Neural cell (in vitro differentiated cells): ENCODE measurements at regions not wholly inside any gene's neighbourhood (a gene's known extent, or its start where the extent isn't known, plus 50 kb on each side); places are given as distances from the start of the nearest gene placed in this dataset.

Source experiments
- H2AFZ ChIP-seq: fragments of 200-600, 300-800 bp; sonication (generic), shearing (Covaris generic); 2 replicates; pipeline ENCODE4 v1.6.0; 2014; ENCODE audit warnings: low read depth, mild to moderate bottlenecking, antibody characterized with exemption, low read length, moderate library complexity
- H3F3A ChIP-seq: fragments of 200-600 bp; shearing (Covaris generic); 2 replicates; pipeline ENCODE4 v1.6.1; 2016; ENCODE audit warnings: mild to moderate bottlenecking, moderate library complexity, mixed read lengths, antibody characterized with exemption, low read length; ENCODE audit not compliant: insufficient read depth, poor library complexity, severe bottlenecking
- H3K27ac ChIP-seq: fragments of 200-600, 300-800 bp; sonication (generic), shearing (Covaris generic); 2 replicates; pipeline ENCODE4 v1.5.1; 2014; ENCODE audit warnings: mild to moderate bottlenecking, low read length, moderate library complexity
- H3K27me3 ChIP-seq: fragments of 300-800, 200-600 bp; sonication (generic), shearing (Covaris generic); 2 replicates; pipeline ENCODE4 v1.6.0; 2014; ENCODE audit warnings: mild to moderate bottlenecking, low read depth, low read length, moderate library complexity; ENCODE audit not compliant: insufficient read depth
- H3K36me3 ChIP-seq: fragments of 300-800, 200-600 bp; sonication (generic), shearing (Covaris generic); 2 replicates; pipeline ENCODE4 v1.5.1; 2014; ENCODE audit warnings: mild to moderate bottlenecking, antibody characterized with exemption, low read length, moderate library complexity; ENCODE audit not compliant: insufficient read depth
- H3K4me2 ChIP-seq: fragments of 300-800, 200-600 bp; sonication (generic), shearing (Covaris generic); 2 replicates; pipeline ENCODE4 v1.6.0; 2014; ENCODE audit warnings: mild to moderate bottlenecking, low read length
- H3K4me3 ChIP-seq: fragments of 300-800, 200-600 bp; sonication (generic), shearing (Covaris generic); 2 replicates; pipeline ENCODE4 v1.5.1; 2014; ENCODE audit warnings: mild to moderate bottlenecking, low read length, moderate library complexity
- H3K79me2 ChIP-seq: fragments of 200-600 bp; shearing (Covaris generic); replicated peaks from 2 replicates; pipeline ENCODE4 v1.6.0; 2014; ENCODE audit warnings: mild to moderate bottlenecking, low read length, moderate library complexity; ENCODE audit not compliant: insufficient read depth
- H3K9ac ChIP-seq: fragments of 300-800, 200-600 bp; sonication (generic), shearing (Covaris generic); 2 replicates; pipeline ENCODE4 v1.6.1; 2016; ENCODE audit warnings: mild to moderate bottlenecking, low read length, mixed read lengths
- H3K9me2 ChIP-seq: fragments of 200-600 bp; shearing (Covaris generic); 2 replicates; pipeline ENCODE4 v1.6.1; 2016; ENCODE audit warnings: mild to moderate bottlenecking, low read length, mixed read lengths; ENCODE audit not compliant: insufficient read depth
- H3K9me3 ChIP-seq: fragments of 200-600, 300-800 bp; sonication (generic), shearing (Covaris generic); 2 replicates; pipeline ENCODE4 v1.6.1; 2016; ENCODE audit warnings: mild to moderate bottlenecking, mixed run types, low read length, moderate library complexity, mixed read lengths
- H4K20me1 ChIP-seq: fragments of 200-600 bp; shearing (Covaris generic); 2 replicates; pipeline ENCODE4 v1.6.1; 2016; ENCODE audit warnings: mild to moderate bottlenecking, mixed run types; ENCODE audit not compliant: insufficient read depth
- EP300 ChIP-seq: fragments of 450-650 bp; conservative IDR thresholded peaks from 2 replicates; pipeline ENCODE4 v1.6.1; 2014; ENCODE audit warnings: antibody characterized with exemption, mild to moderate bottlenecking, moderate library complexity; ENCODE audit not compliant: poor library complexity, severe bottlenecking
- EZH2 ChIP-seq: fragments of 200-600, 300-800 bp; shearing (Covaris generic), sonication (generic); IDR thresholded peaks from 2 replicates; pipeline ENCODE4 v1.6.1; 2014; ENCODE audit warnings: antibody characterized with exemption, low read length, borderline replicate concordance, mild to moderate bottlenecking; ENCODE audit not compliant: insufficient read depth, poor library complexity, severe bottlenecking
- MXI1 ChIP-seq: fragments of 450-650 bp; conservative IDR thresholded peaks from 2 replicates; pipeline ENCODE4 v1.6.1; 2014; ENCODE audit warnings: antibody characterized with exemption, mild to moderate bottlenecking; ENCODE audit not compliant: poor library complexity, severe bottlenecking
- POLR2AphosphoS5 ChIP-seq: IDR thresholded peaks from 2 replicates; pipeline ENCODE4 v1.6.1; 2012
- RAD21 ChIP-seq: fragments of 450-650 bp; conservative IDR thresholded peaks from 2 replicates; pipeline ENCODE4 v1.6.1; 2014; ENCODE audit warnings: antibody characterized with exemption, mild to moderate bottlenecking, moderate library complexity
- SMC3 ChIP-seq: fragments of 450-650 bp; conservative IDR thresholded peaks from 2 replicates; pipeline ENCODE4 v1.6.1; 2014; ENCODE audit warnings: antibody characterized with exemption, mild to moderate bottlenecking, moderate library complexity; ENCODE audit not compliant: poor library complexity
- TAF1 ChIP-seq: IDR thresholded peaks from 2 replicates; pipeline ENCODE4 v1.6.1; 2012; ENCODE audit warnings: low read depth
- TF ChIP-seq, protein P1 (sequence below): IDR thresholded peaks from 2 replicates; pipeline ENCODE4 v1.6.1; 2012; ENCODE audit warnings: borderline replicate concordance
- TF ChIP-seq, protein P2 (sequence below): fragments of 450-650 bp; IDR thresholded peaks from 2 replicates; pipeline ENCODE4 v1.5.1; 2014; ENCODE audit warnings: antibody characterized with exemption, mild to moderate bottlenecking, moderate library complexity; ENCODE audit not compliant: poor library complexity, severe bottlenecking

DNA sequence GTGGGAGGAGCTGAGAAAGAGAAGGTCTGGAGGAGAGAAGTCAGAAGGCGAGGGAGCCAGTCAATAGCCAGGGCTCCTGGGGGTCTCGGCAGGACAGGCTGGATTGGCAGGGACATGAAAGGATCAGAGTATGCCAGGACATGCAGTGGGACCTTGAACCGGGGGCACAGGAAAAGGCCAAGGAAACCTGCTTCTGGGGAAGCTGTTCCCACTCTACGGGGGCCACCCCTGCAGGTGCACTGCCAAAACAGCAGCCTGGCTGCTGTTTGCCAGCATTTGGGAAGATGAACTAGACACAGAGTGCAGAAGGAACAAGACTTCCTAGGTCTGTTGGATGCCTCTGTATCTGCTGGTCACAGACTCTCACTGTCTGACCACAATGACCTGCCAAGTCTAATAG is 194.9 kb upstream of the PRSS58 start:
- no peaks in the 10 kb centered on the region for H3K9me3 ChIP-seq
- H3K9ac ChIP-seq = no peak overlapping the region
- H3K27me3 ChIP-seq = no peaks in the 10 kb centered on the region
- no peaks in the 10 kb centered on the region for H3F3A ChIP-seq
- no peak overlapping the region for H2AFZ ChIP-seq
- no peaks in the 10 kb centered on the region for H4K20me1 ChIP-seq
- TF ChIP-seq POLR2AphosphoS5 (no peak), EZH2 (no peak), TAF1 (no peak), SMC3 (no peak), MXI1 (no peak), EP300 (no peak), RAD21 (no peak)
- TF ChIP-seq, protein P1, sequence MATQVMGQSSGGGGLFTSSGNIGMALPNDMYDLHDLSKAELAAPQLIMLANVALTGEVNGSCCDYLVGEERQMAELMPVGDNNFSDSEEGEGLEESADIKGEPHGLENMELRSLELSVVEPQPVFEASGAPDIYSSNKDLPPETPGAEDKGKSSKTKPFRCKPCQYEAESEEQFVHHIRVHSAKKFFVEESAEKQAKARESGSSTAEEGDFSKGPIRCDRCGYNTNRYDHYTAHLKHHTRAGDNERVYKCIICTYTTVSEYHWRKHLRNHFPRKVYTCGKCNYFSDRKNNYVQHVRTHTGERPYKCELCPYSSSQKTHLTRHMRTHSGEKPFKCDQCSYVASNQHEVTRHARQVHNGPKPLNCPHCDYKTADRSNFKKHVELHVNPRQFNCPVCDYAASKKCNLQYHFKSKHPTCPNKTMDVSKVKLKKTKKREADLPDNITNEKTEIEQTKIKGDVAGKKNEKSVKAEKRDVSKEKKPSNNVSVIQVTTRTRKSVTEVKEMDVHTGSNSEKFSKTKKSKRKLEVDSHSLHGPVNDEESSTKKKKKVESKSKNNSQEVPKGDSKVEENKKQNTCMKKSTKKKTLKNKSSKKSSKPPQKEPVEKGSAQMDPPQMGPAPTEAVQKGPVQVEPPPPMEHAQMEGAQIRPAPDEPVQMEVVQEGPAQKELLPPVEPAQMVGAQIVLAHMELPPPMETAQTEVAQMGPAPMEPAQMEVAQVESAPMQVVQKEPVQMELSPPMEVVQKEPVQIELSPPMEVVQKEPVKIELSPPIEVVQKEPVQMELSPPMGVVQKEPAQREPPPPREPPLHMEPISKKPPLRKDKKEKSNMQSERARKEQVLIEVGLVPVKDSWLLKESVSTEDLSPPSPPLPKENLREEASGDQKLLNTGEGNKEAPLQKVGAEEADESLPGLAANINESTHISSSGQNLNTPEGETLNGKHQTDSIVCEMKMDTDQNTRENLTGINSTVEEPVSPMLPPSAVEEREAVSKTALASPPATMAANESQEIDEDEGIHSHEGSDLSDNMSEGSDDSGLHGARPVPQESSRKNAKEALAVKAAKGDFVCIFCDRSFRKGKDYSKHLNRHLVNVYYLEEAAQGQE = no peak
- TF ChIP-seq, protein P2, sequence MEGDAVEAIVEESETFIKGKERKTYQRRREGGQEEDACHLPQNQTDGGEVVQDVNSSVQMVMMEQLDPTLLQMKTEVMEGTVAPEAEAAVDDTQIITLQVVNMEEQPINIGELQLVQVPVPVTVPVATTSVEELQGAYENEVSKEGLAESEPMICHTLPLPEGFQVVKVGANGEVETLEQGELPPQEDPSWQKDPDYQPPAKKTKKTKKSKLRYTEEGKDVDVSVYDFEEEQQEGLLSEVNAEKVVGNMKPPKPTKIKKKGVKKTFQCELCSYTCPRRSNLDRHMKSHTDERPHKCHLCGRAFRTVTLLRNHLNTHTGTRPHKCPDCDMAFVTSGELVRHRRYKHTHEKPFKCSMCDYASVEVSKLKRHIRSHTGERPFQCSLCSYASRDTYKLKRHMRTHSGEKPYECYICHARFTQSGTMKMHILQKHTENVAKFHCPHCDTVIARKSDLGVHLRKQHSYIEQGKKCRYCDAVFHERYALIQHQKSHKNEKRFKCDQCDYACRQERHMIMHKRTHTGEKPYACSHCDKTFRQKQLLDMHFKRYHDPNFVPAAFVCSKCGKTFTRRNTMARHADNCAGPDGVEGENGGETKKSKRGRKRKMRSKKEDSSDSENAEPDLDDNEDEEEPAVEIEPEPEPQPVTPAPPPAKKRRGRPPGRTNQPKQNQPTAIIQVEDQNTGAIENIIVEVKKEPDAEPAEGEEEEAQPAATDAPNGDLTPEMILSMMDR = no peak
- no peak overlapping the region for H3K27ac ChIP-seq
- no peak overlapping the region for H3K4me2 ChIP-seq
- no peaks in the 10 kb centered on the region for H3K36me3 ChIP-seq
- H3K9me2 ChIP-seq = no peaks in the 10 kb centered on the region
- H3K79me2 ChIP-seq = no peaks in the 10 kb centered on the region
- no peak overlapping the region for H3K4me3 ChIP-seq

DNA sequence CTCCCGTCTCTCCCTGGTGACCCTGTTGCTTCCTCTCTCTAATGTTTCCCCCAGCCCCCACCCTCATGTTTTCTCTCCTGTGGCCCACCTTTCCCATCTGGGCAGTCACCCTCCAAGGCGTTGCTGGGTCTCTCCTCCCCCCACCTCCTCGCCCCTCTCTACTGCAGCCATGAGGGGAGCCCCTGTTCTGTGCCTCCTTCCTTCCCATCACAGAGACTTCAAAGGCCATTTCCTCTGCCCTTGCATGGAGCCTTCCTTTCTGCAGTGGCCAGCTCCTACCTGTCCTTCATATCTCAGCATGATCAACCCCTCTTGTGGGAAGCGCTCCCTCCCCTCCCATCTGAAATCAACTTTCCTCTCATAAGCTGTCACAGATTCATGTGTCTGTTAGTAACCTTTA is 194.0 kb upstream of the PRSS58 start:
- no peaks in the 10 kb centered on the region for H3F3A ChIP-seq
- H2AFZ ChIP-seq = no peak overlapping the region
- no peak overlapping the region for H3K9ac ChIP-seq
- H3K4me3 ChIP-seq = no peak overlapping the region
- H3K79me2 ChIP-seq = no peaks in the 10 kb centered on the region
- H3K36me3 ChIP-seq = no peaks in the 10 kb centered on the region
- H3K4me2 ChIP-seq = no peak overlapping the region
- TF ChIP-seq EP300 (no peak), EZH2 (no peak), SMC3 (no peak), POLR2AphosphoS5 (no peak), MXI1 (no peak), TAF1 (no peak)
- TF ChIP-seq, protein P1 = no peak
- TF ChIP-seq, protein P2 = no peak
- no peaks in the 10 kb centered on the region for H3K27me3 ChIP-seq
- H3K9me3 ChIP-seq = no peaks in the 10 kb centered on the region
- no peak overlapping the region for H3K27ac ChIP-seq
- H3K9me2 ChIP-seq = no peaks in the 10 kb centered on the region
- no peaks in the 10 kb centered on the region for H4K20me1 ChIP-seq
